K562 (cell line): ENCODE measurements at regions not wholly inside any gene's neighbourhood (a gene's known extent, or its start where the extent isn't known, plus 50 kb on each side); places are given as distances from the start of the nearest gene placed in this dataset.

Experiments used
- ADNP ChIP-seq: fragments of 200-800 bp; sonication (Bioruptor generic); IDR thresholded peaks from 2 replicates; pipeline ENCODE4 v1.6.1; 2016; ENCODE audit warnings: missing genetic modification characterization, missing compliant biosample characterization
- BHLHE40 ChIP-seq: IDR thresholded peaks from 2 replicates; pipeline ENCODE4 v1.6.1; 2011; ENCODE audit warnings: low read length, improper control_type of control experiment
- CREB1 ChIP-seq, 2 experiments: sonication (generic) in 1 of 2; formaldehyde crosslinking in 1 of 2; IDR thresholded peaks; 2 replicates each; pipeline versions ENCODE4 v1.6.1 to v1.8.0; 2012 to 2022; ENCODE audit warnings: inconsistent platforms in 1 of 2, mild to moderate bottlenecking in 1 of 2, missing genetic modification reagents in 1 of 2, moderate library complexity in 1 of 2
- EZH2 ChIP-seq: IDR thresholded peaks from 2 replicates; pipeline ENCODE4 v1.6.1; 2012; ENCODE audit warnings: low read depth, mild to moderate bottlenecking, inconsistent platforms, low read length, borderline replicate concordance
- GABPA ChIP-seq: fragments of 200-800 bp; sonication (Bioruptor generic); conservative IDR thresholded peaks from 2 replicates; pipeline ENCODE4 v1.6.1; 2016; ENCODE audit warnings: low read depth, missing genetic modification characterization, missing compliant biosample characterization
- HMGN3 ChIP-seq: IDR thresholded peaks from 2 replicates; pipeline ENCODE4 v1.6.1; 2011; ENCODE audit warnings: borderline replicate concordance, low read depth, mild to moderate bottlenecking, mixed read lengths, low read length; ENCODE audit not compliant: insufficient read length; ENCODE audit errors: extremely low read depth
- POLR2A ChIP-seq: fragments of 450-650 bp; conservative IDR thresholded peaks from 2 replicates; pipeline ENCODE4 v1.6.1; 2016
- POLR2AphosphoS5 ChIP-seq: IDR thresholded peaks from 2 replicates; pipeline ENCODE4 v1.6.1; 2011; ENCODE audit warnings: mild to moderate bottlenecking, low read depth, low read length, moderate library complexity; ENCODE audit not compliant: control insufficient read depth, insufficient read depth
- RFX5 ChIP-seq: IDR thresholded peaks from 2 replicates; pipeline ENCODE4 v1.6.1; 2011; ENCODE audit warnings: low read depth, mild to moderate bottlenecking, improper control_type of control experiment, low read length
- ZNF232 ChIP-seq: sonication (generic); formaldehyde crosslinking; IDR thresholded peaks from 2 replicates; pipeline ENCODE4 v1.8.0; 2022; ENCODE audit warnings: mild to moderate bottlenecking, missing genetic modification reagents
- ZNF24 ChIP-seq: fragments of 450-650 bp; IDR thresholded peaks from 2 replicates; pipeline ENCODE4 v1.6.1; 2016
- TF ChIP-seq, protein P1 (sequence below), 2 experiments: fragments of 450-650 bp in 1 of 2; sonication (generic) in 1 of 2; formaldehyde crosslinking in 1 of 2; IDR thresholded peaks in 1 of 2; conservative IDR thresholded peaks in 1 of 2; 2 replicates each; pipeline versions ENCODE4 v1.6.1 to v1.8.1; 2016 to 2023; ENCODE audit warnings: mild to moderate bottlenecking in 2 of 2, moderate library complexity in 2 of 2, inconsistent platforms in 1 of 2, missing genetic modification reagents in 1 of 2
- TF ChIP-seq, protein P2 (sequence below): fragments of 150-350 bp; conservative IDR thresholded peaks from 2 replicates; pipeline ENCODE4 v1.6.1; 2014; ENCODE audit warnings: low read length

DNA sequence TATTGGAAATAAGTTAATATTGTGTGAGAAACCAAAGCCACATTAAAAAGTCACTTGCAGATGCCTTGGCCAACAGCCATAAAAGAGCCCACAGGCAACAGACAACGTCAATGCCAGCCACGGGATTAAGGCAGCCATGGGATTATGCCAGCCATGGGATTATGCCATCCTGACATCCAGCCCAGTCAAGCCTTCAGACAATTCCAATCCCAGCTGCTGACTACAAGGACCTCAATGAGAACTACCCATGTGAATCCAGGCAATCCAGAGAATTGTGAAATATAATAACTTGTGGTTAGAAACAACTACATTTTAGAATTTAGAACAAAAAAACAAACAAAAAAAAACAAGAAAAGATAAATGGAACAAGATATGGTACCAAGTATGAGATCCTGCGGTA, 356.6 kb downstream of the EFNB2 start:
- TF ChIP-seq POLR2A (no peak), CREB1 (IDR thresholded peaks at IDR 0.05) (no peak), CREB1 (CRISPR knock-in tag; IDR thresholded peaks at IDR 0.05) (no peak), ZNF24 (no peak), POLR2AphosphoS5 (no peak), BHLHE40 (no peak), EZH2 (no peak), HMGN3 (no peak), ADNP (tag) (no peak), RFX5 (no peak), ZNF232 (CRISPR knock-in tag) (no peak), GABPA (tag) (no peak)
- TF ChIP-seq, protein P1, sequence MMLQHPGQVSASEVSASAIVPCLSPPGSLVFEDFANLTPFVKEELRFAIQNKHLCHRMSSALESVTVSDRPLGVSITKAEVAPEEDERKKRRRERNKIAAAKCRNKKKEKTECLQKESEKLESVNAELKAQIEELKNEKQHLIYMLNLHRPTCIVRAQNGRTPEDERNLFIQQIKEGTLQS (IDR thresholded peaks at IDR 0.05): no peak
- TF ChIP-seq, protein P1 (CRISPR knock-in tag; conservative IDR thresholded peaks at IDR 0.05): no peak
- TF ChIP-seq, protein P2, sequence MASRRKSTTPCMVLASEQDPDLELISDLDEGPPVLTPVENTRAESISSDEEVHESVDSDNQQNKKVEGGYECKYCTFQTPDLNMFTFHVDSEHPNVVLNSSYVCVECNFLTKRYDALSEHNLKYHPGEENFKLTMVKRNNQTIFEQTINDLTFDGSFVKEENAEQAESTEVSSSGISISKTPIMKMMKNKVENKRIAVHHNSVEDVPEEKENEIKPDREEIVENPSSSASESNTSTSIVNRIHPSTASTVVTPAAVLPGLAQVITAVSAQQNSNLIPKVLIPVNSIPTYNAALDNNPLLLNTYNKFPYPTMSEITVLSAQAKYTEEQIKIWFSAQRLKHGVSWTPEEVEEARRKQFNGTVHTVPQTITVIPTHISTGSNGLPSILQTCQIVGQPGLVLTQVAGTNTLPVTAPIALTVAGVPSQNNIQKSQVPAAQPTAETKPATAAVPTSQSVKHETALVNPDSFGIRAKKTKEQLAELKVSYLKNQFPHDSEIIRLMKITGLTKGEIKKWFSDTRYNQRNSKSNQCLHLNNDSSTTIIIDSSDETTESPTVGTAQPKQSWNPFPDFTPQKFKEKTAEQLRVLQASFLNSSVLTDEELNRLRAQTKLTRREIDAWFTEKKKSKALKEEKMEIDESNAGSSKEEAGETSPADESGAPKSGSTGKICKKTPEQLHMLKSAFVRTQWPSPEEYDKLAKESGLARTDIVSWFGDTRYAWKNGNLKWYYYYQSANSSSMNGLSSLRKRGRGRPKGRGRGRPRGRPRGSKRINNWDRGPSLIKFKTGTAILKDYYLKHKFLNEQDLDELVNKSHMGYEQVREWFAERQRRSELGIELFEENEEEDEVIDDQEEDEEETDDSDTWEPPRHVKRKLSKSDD: no peak
